ENCODE measurements at regions not wholly inside any gene's neighbourhood (a gene's known extent, or its start where the extent isn't known, plus 50 kb on each side); places are given as distances from the start of the nearest gene placed in this dataset.

GRCh38 chr11:57871231-57871630 is 109.6 kb downstream of the CTNND1 start:
- no peak overlapping the region for H3K4me3 ChIP-seq
- no peaks in the 10 kb centered on the region for H3K9me3 ChIP-seq (ENCODE audit: control insufficient read depth in 4 of 4, insufficient read depth in 3 of 4, low read length in 3 of 4)
- no peaks in the 10 kb centered on the region for H3K36me3 ChIP-seq (ENCODE audit: control insufficient read depth in 4 of 4, insufficient read depth in 4 of 4, low read length in 4 of 4)
- ATAC-seq (ENCODE audit: insufficient read depth, low FRiP score), result no peak
- TF ChIP-seq CTCF (IDR thresholded peaks at IDR 0.05; ENCODE audit: control extremely low read depth, extremely low read depth), result no peak
- no peaks in the 10 kb centered on the region for H3K4me1 ChIP-seq (ENCODE audit: control insufficient read depth in 5 of 5, insufficient read depth in 5 of 5, low read length in 5 of 5)
- H3K27ac ChIP-seq (ENCODE audit: low read depth in 1 of 2, low read length in 1 of 2), result no peak overlapping the region
- WGBS, 2 donors, result 81 to 97% methylated on average over 7 of the region's 7 CpGs
- no peak for DNase-seq
- H3K9ac ChIP-seq (ENCODE audit: insufficient read depth in 1 of 2, low read length in 2 of 2), result no peak overlapping the region
- H3K27me3 ChIP-seq (ENCODE audit: control insufficient read depth in 3 of 3, insufficient read depth in 3 of 3, low read length in 2 of 3), result no peaks in the 10 kb centered on the region

DNA sequence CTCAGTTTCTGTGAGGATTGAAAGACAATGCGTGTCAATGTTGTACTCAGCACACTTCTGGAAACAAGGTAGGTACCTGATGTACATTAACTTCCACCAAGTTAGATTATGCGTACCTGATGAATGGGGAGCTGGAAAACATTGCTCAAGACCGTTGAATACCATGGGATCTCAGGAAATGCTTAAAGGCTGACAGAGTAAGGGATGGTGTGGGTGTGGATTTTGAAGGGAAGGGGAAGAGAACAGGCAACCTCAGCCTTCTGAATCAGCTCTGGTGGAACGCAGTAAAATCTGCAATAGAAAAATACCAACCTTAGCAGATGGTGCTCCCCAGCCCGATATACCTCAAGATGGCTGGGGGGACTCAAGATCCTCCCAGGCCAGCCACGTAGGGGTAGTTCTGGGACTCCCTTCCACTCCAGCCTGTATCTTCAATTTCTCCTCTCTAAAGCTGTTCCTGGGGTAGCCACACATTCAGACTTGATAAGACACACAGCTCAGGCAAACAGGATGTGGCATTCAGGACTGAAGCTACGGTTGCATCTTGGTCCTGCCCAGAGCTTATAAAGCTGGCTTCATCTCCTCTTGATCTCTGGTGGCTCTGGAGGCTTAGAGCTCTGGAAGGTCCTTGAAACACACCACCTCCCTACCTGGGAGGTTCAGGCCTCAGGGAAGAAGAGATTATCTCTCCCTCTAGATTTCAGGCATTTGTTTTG is 111.8 kb downstream of the CTNND1 start:
- no peaks in the 10 kb centered on the region for H3K27me3 ChIP-seq (ENCODE audit: control insufficient read depth in 3 of 3, insufficient read depth in 3 of 3, low read length in 2 of 3)
- WGBS, 2 donors, result 74 to 75% methylated on average over 7 of the region's 7 CpGs
- no peak for TF ChIP-seq CTCF (IDR thresholded peaks at IDR 0.05; ENCODE audit: control extremely low read depth, extremely low read depth)
- ATAC-seq (ENCODE audit: insufficient read depth, low FRiP score), result no peak
- no peak overlapping the region for H3K27ac ChIP-seq (ENCODE audit: low read depth in 1 of 2, low read length in 1 of 2)
- H3K9ac ChIP-seq (ENCODE audit: insufficient read depth in 1 of 2, low read length in 2 of 2), result no peak overlapping the region
- DNase-seq, result no peak
- no peaks in the 10 kb centered on the region for H3K36me3 ChIP-seq (ENCODE audit: control insufficient read depth in 4 of 4, insufficient read depth in 4 of 4, low read length in 4 of 4)
- H3K4me1 ChIP-seq (ENCODE audit: control insufficient read depth in 5 of 5, insufficient read depth in 5 of 5, low read length in 5 of 5), result no peaks in the 10 kb centered on the region
- no peak overlapping the region for H3K4me3 ChIP-seq
- H3K9me3 ChIP-seq (ENCODE audit: control insufficient read depth in 4 of 4, insufficient read depth in 3 of 4, low read length in 3 of 4), result no peaks in the 10 kb centered on the region

DNA sequence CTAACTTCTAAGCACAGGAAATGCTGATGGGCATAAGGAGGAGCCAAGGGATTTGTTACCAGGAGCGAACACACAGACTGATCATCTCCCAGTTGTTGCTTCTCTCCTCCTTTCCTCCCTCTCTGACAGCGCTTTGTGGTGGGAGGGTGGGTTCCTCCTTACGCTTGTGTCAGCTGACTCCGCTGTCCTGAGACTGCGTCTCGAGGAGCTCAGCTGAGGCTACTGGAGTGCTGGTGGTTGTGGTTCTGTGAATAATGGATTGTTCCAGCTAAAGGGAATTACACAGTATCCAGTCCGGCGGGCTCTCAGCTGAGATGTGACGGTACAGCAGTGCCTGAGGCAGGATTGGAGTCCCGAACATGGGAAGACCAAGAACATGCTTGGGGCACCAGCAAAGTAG is 113.4 kb downstream of the CTNND1 start:
- DNase-seq, result no peak
- H3K4me1 ChIP-seq (ENCODE audit: control insufficient read depth in 5 of 5, insufficient read depth in 5 of 5, low read length in 5 of 5), result no peaks in the 10 kb centered on the region

More for the DNA sequence above, 113.4 kb downstream of the CTNND1 start:
- Histone ChIP-seq H3K36me3 (ENCODE audit: control insufficient read depth in 4 of 4, insufficient read depth in 4 of 4, low read length in 4 of 4) (no peaks in the 10 kb centered on the region), H3K27me3 (ENCODE audit: control insufficient read depth in 3 of 3, insufficient read depth in 3 of 3, low read length in 2 of 3) (no peaks in the 10 kb centered on the region), H3K9me3 (ENCODE audit: control insufficient read depth in 4 of 4, insufficient read depth in 3 of 4, low read length in 3 of 4) (no peaks in the 10 kb centered on the region), H3K9ac (ENCODE audit: insufficient read depth in 1 of 2, low read length in 2 of 2) (no peak overlapping the region), H3K27ac (ENCODE audit: low read depth in 1 of 2, low read length in 1 of 2) (no peak overlapping the region), H3K4me3 (no peak overlapping the region)
- TF ChIP-seq CTCF (IDR thresholded peaks at IDR 0.05; ENCODE audit: control extremely low read depth, extremely low read depth), result no peak
- WGBS, 2 donors, result 80 to 83% methylated on average over 10 of the region's 10 CpGs
- no peak for ATAC-seq (ENCODE audit: insufficient read depth, low FRiP score)
